Astrocyte (in vitro differentiated cells and primary cell): ENCODE measurements at regions not wholly inside any gene's neighbourhood (a gene's known extent, or its start where the extent isn't known, plus 50 kb on each side); places are given as distances from the start of the nearest gene placed in this dataset.
A peak's percentile ranks its signal among the peaks of the same experiment; 100 is the strongest.

Experiments used
- DNase-seq: peaks from one replicate; pipeline ENCODE4 v3.0.0-alpha.2; 2010; ENCODE audit warnings: low read depth
- FAIRE-seq: peaks from 2 replicates; lab custom pipeline; 2011; peaks lifted over from hg19 to GRCh38; lab: Jason Lieb, UNC
- H2AFZ ChIP-seq: 2 replicates; pipeline ENCODE4 v1.6.0; 2012; ENCODE audit warnings: low read depth, low read length, inconsistent platforms
- H3K27ac ChIP-seq: 2 replicates; pipeline ENCODE4 v1.5.1; 2011; ENCODE audit warnings: low read depth, low read length, inconsistent platforms
- H3K27me3 ChIP-seq: 2 replicates; pipeline ENCODE4 v1.6.0; 2011; ENCODE audit warnings: low read length, inconsistent platforms; ENCODE audit not compliant: insufficient read depth
- H3K36me3 ChIP-seq: 2 replicates; pipeline ENCODE4 v1.5.1; 2011; ENCODE audit warnings: low read length, inconsistent platforms; ENCODE audit not compliant: insufficient read depth
- H3K4me1 ChIP-seq: 2 replicates; pipeline ENCODE4 v1.5.1; 2011; ENCODE audit warnings: low read length, inconsistent platforms; ENCODE audit not compliant: insufficient read depth
- H3K4me2 ChIP-seq: 2 replicates; pipeline ENCODE4 v1.6.0; 2012; ENCODE audit warnings: low read length, inconsistent platforms
- H3K4me3 ChIP-seq: 2 replicates; pipeline ENCODE4 v1.5.1; 2011; ENCODE audit warnings: low read depth, mild to moderate bottlenecking, low read length, inconsistent platforms; ENCODE audit not compliant: insufficient read depth
- H3K79me2 ChIP-seq: 2 replicates; pipeline ENCODE4 v1.6.0; 2012; ENCODE audit warnings: mild to moderate bottlenecking, low read length, inconsistent platforms; ENCODE audit not compliant: insufficient read depth
- H3K9ac ChIP-seq: 2 replicates; pipeline ENCODE4 v1.6.0; 2012; ENCODE audit warnings: mild to moderate bottlenecking, low read length, inconsistent platforms
- H3K9me3 ChIP-seq: 2 replicates; pipeline ENCODE4 v1.5.1; 2012; ENCODE audit warnings: low read depth, mild to moderate bottlenecking, low read length, inconsistent platforms; ENCODE audit not compliant: insufficient read depth
- H4K20me1 ChIP-seq: 2 replicates; pipeline ENCODE4 v1.6.0; 2012; ENCODE audit warnings: low read length, inconsistent platforms; ENCODE audit not compliant: insufficient read depth
- H3K27ac Mint-ChIP-seq: one replicate; pipeline ENCODE4 v1.8.0; 2021; ENCODE audit warnings: mild to moderate bottlenecking, mixed read lengths; ENCODE audit not compliant: unreplicated experiment
- H3K27me3 Mint-ChIP-seq: one replicate; pipeline ENCODE4 v1.8.0; 2021; ENCODE audit warnings: low read depth, mixed read lengths; ENCODE audit not compliant: unreplicated experiment
- H3K36me3 Mint-ChIP-seq: one replicate; pipeline ENCODE4 v1.8.0; 2021; ENCODE audit warnings: low read depth, mixed read lengths; ENCODE audit not compliant: unreplicated experiment
- H3K4me1 Mint-ChIP-seq: one replicate; pipeline ENCODE4 v1.8.0; 2021; ENCODE audit warnings: low read depth, mixed read lengths; ENCODE audit not compliant: unreplicated experiment
- H3K4me3 Mint-ChIP-seq: one replicate; pipeline ENCODE4 v1.8.0; 2021; ENCODE audit warnings: mild to moderate bottlenecking, moderate library complexity, mixed read lengths; ENCODE audit not compliant: unreplicated experiment
- H3K9me3 Mint-ChIP-seq: one replicate; pipeline ENCODE4 v1.8.0; 2021; ENCODE audit warnings: mild to moderate bottlenecking, mixed read lengths; ENCODE audit not compliant: unreplicated experiment
- EZH2 ChIP-seq: IDR thresholded peaks from 2 replicates; pipeline ENCODE4 v1.6.1; 2012; ENCODE audit warnings: mild to moderate bottlenecking, low read length, inconsistent platforms; ENCODE audit not compliant: insufficient read depth
- TF ChIP-seq, protein P1 (sequence below): IDR thresholded peaks from 2 replicates; pipeline ENCODE4 v1.5.1; 2011; ENCODE audit warnings: low read depth, mild to moderate bottlenecking, inconsistent platforms, low read length, moderate library complexity; ENCODE audit not compliant: insufficient read depth

DNA sequence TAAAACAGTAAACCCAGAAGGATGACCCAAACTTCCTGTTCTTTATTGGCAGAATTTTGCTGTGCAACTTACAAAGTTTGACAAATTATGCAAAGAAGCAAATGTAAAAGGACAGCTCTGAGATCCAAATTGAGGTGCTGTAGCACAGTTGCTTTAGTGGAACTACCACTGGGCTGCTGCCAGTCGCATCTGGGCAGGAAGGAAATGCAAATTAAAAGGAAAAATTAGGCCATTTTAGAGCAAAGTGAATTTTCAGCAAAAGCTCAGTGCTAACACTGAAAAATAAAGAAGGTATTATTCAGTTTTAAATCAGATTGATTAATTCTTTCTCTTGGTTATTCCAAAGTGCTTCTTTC is 104.5 kb downstream of the ZMAT3 start:
- Mint-ChIP-seq H3K27me3 (no peaks in the 10 kb centered on the region), H3K36me3 (no peaks in the 10 kb centered on the region), H3K27ac (no peak overlapping the region), H3K4me1 (peaks cover 12% of the 10 kb centered on the region), H3K4me3 (no peak overlapping the region), H3K9me3 (no peaks in the 10 kb centered on the region)
- DNase-seq (no peak), FAIRE-seq (no peak)
- Histone ChIP-seq H3K9me3 (no peaks in the 10 kb centered on the region), H3K4me1 (peaks cover 10% of the 10 kb centered on the region), H3K27me3 (no peaks in the 10 kb centered on the region), H3K4me3 (no peak overlapping the region), H3K36me3 (no peaks in the 10 kb centered on the region), H4K20me1 (no peaks in the 10 kb centered on the region), H3K79me2 (no peaks in the 10 kb centered on the region), H3K4me2 (peak overlapping the region; percentile 73), H3K9ac (no peak overlapping the region), H3K27ac (no peak overlapping the region), H2AFZ (peak overlapping the region; percentile 31)
- TF ChIP-seq, protein P1, sequence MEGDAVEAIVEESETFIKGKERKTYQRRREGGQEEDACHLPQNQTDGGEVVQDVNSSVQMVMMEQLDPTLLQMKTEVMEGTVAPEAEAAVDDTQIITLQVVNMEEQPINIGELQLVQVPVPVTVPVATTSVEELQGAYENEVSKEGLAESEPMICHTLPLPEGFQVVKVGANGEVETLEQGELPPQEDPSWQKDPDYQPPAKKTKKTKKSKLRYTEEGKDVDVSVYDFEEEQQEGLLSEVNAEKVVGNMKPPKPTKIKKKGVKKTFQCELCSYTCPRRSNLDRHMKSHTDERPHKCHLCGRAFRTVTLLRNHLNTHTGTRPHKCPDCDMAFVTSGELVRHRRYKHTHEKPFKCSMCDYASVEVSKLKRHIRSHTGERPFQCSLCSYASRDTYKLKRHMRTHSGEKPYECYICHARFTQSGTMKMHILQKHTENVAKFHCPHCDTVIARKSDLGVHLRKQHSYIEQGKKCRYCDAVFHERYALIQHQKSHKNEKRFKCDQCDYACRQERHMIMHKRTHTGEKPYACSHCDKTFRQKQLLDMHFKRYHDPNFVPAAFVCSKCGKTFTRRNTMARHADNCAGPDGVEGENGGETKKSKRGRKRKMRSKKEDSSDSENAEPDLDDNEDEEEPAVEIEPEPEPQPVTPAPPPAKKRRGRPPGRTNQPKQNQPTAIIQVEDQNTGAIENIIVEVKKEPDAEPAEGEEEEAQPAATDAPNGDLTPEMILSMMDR = no peak
- TF ChIP-seq EZH2 = no peak

- Mint-ChIP-seq H3K4me3 (no peak overlapping the region), H3K4me1 (peaks cover 12% of the 10 kb centered on the region), H3K27me3 (no peaks in the 10 kb centered on the region), H3K9me3 (no peaks in the 10 kb centered on the region), H3K36me3 (no peaks in the 10 kb centered on the region), H3K27ac (no peak overlapping the region)
- peaks cover 10% of the 10 kb centered on the region for H3K4me1 ChIP-seq
- no peaks in the 10 kb centered on the region for H3K36me3 ChIP-seq
- DNase-seq (peak; percentile 20), FAIRE-seq (peak; percentile 29)
- peak overlapping the region; percentile 31 for H2AFZ ChIP-seq
- H3K9me3 ChIP-seq = no peaks in the 10 kb centered on the region
- H4K20me1 ChIP-seq = no peaks in the 10 kb centered on the region
- no peaks in the 10 kb centered on the region for H3K27me3 ChIP-seq
- no peak for TF ChIP-seq EZH2
- TF ChIP-seq, protein P1 = peak; percentile 57
- no peak overlapping the region for H3K9ac ChIP-seq
- peak overlapping the region; percentile 73 for H3K4me2 ChIP-seq
- H3K79me2 ChIP-seq = no peaks in the 10 kb centered on the region
- no peak overlapping the region for H3K27ac ChIP-seq
- H3K4me3 ChIP-seq = no peak overlapping the region
Measured at GRCh38 chr3:178966299-178967176, 105.1 kb downstream of the ZMAT3 start.

DNA sequence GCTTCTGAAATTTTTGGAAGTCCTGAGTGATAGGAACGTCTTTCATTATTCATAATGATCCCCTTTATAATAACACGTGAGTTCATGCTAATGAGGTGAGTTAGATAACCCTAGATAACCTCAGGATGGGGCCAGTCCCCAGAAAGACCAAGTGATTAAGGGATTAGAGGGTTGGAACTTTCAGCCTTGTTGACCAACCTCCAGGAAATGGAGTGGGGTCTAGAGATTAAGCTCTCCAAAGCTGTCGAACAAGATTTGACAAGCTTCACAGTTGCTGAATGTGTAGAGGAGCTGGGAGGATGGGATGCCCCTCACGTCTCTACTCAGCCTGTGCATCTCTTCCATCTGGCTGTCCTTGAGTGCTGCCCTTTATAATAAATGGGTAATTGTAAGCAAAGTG is 107.1 kb downstream of the ZMAT3 start:
- no peak for FAIRE-seq

More for the DNA sequence above, 107.1 kb downstream of the ZMAT3 start:
- Histone ChIP-seq H3K4me2 (no peak overlapping the region), H3K9ac (no peak overlapping the region), H3K4me1 (peaks cover 10% of the 10 kb centered on the region), H2AFZ (no peak overlapping the region), H3K27ac (no peak overlapping the region), H3K79me2 (no peaks in the 10 kb centered on the region), H3K4me3 (no peak overlapping the region), H3K9me3 (no peaks in the 10 kb centered on the region), H4K20me1 (no peaks in the 10 kb centered on the region), H3K36me3 (no peaks in the 10 kb centered on the region), H3K27me3 (no peaks in the 10 kb centered on the region)
- Mint-ChIP-seq H3K27me3 (no peaks in the 10 kb centered on the region), H3K4me3 (no peak overlapping the region), H3K4me1 (peaks cover 12% of the 10 kb centered on the region), H3K36me3 (peaks cover 2% of the 10 kb centered on the region), H3K9me3 (no peaks in the 10 kb centered on the region), H3K27ac (no peak overlapping the region)
- DNase-seq = no peak
- no peak for TF ChIP-seq EZH2
- TF ChIP-seq, protein P1 = no peak
